Lower lobe of right lung (tissue), 2 donors: ENCODE measurements at regions not wholly inside any gene's neighbourhood (a gene's known extent, or its start where the extent isn't known, plus 50 kb on each side); places are given as distances from the start of the nearest gene placed in this dataset.

Source experiments
- ATAC-seq, 2 donors: fragments of 200-7000 bp; cut with Tn5 transposase; one replicate each; pipeline ENCODE4 v1.9.1; 2020 to 2022; ENCODE audit warnings: mild to moderate bottlenecking in 2 of 2, moderate library complexity in 2 of 2
- DNase-seq: peaks from one replicate; pipeline ENCODE4 v3.0.0-alpha.2; 2020
- H3K27ac ChIP-seq: fragments of 200-600 bp; one replicate; pipeline ENCODE4 v1.8.0; 2022
- H3K27me3 ChIP-seq: fragments of 200-600 bp; one replicate; pipeline ENCODE4 v1.8.0; 2022; ENCODE audit warnings: low read depth
- H3K36me3 ChIP-seq: fragments of 200-600 bp; one replicate; pipeline ENCODE4 v1.8.0; 2022; ENCODE audit warnings: mild to moderate bottlenecking
- H3K4me1 ChIP-seq: fragments of 200-600 bp; one replicate; pipeline ENCODE4 v1.8.0; 2022
- H3K4me3 ChIP-seq: fragments of 200-600 bp; one replicate; pipeline ENCODE4 v1.8.0; 2022; ENCODE audit warnings: mild to moderate bottlenecking
- H3K9me3 ChIP-seq: fragments of 200-600 bp; one replicate; pipeline ENCODE4 v1.8.0; 2022
- CTCF ChIP-seq: fragments of 200-600 bp; IDR thresholded peaks from one replicate; pipeline ENCODE4 v1.8.0; 2022; ENCODE audit warnings: antibody characterized with exemption, mild to moderate bottlenecking
- intact Hi-C: fragments of 100-400 bp; cut with DNase I; formaldehyde crosslinking; loops from one replicate; pipeline ENCODE4 v1.11.0; 2022
- donor health status: DM: no; HTN: yes; CAD: no; lungs with severe emphysema.

- DNase-seq: no peak
- TF ChIP-seq CTCF: no peak
- no peaks in the 10 kb centered on the region for H3K4me1 ChIP-seq
- H3K27me3 ChIP-seq: no peaks in the 10 kb centered on the region
- no peak overlapping the region for H3K4me3 ChIP-seq
- H3K27ac ChIP-seq: no peak overlapping the region
- H3K9me3 ChIP-seq: no peaks in the 10 kb centered on the region
- no peak for ATAC-seq
- H3K36me3 ChIP-seq: no peaks in the 10 kb centered on the region
- intact Hi-C loops: no loop called here
Measured at GRCh38 chr7:91520645-91521044, 256.4 kb downstream of the FZD1 start.

GRCh38 chr7:91526404-91526803 is 262.2 kb downstream of the FZD1 start:
- no peak for ATAC-seq

GRCh38 chr7:91527460-91527859 is 263.2 kb downstream of the FZD1 start:
- Histone ChIP-seq H3K27me3 (no peaks in the 10 kb centered on the region), H3K27ac (no peak overlapping the region), H3K4me1 (no peaks in the 10 kb centered on the region), H3K9me3 (peaks cover 6% of the 10 kb centered on the region), H3K36me3 (no peaks in the 10 kb centered on the region), H3K4me3 (no peak overlapping the region)
- TF ChIP-seq CTCF: no peak
- ATAC-seq (no peak), DNase-seq (no peak)
- intact Hi-C loops: no loop called here

More at GRCh38 chr7:91526404-91526803, 262.2 kb downstream of the FZD1 start:
- H3K4me1 ChIP-seq: no peaks in the 10 kb centered on the region
- no peak for DNase-seq
- intact Hi-C loops: no loop called here
- no peaks in the 10 kb centered on the region for H3K36me3 ChIP-seq
- H3K4me3 ChIP-seq: no peak overlapping the region
- H3K27ac ChIP-seq: no peak overlapping the region
- no peak for TF ChIP-seq CTCF
- no peaks in the 10 kb centered on the region for H3K27me3 ChIP-seq
- H3K9me3 ChIP-seq: no peaks in the 10 kb centered on the region

GRCh38 chr7:91533996-91534395 is 269.8 kb downstream of the FZD1 start:
- Histone ChIP-seq H3K27me3 (no peaks in the 10 kb centered on the region), H3K27ac (no peak overlapping the region), H3K4me3 (no peak overlapping the region), H3K4me1 (no peaks in the 10 kb centered on the region), H3K36me3 (no peaks in the 10 kb centered on the region), H3K9me3 (peaks cover 6% of the 10 kb centered on the region)
- DNase-seq (no peak), ATAC-seq (no peak)
- no peak for TF ChIP-seq CTCF
- intact Hi-C loops: no loop called here

GRCh38 chr7:91537260-91538152 is 273.3 kb downstream of the FZD1 start:
- Histone ChIP-seq H3K27ac (no peak overlapping the region), H3K4me3 (no peak overlapping the region), H3K36me3 (no peaks in the 10 kb centered on the region), H3K4me1 (no peaks in the 10 kb centered on the region), H3K27me3 (no peaks in the 10 kb centered on the region), H3K9me3 (no peaks in the 10 kb centered on the region)
- DNase-seq: no peak
- no peak for ATAC-seq
- no peak for TF ChIP-seq CTCF
- intact Hi-C loops: no loop called here
